NCI-H774 (cell line): ENCODE measurements at regions not wholly inside any gene's neighbourhood (a gene's known extent, or its start where the extent isn't known, plus 50 kb on each side); places are given as distances from the start of the nearest gene placed in this dataset.
"Not testable (repeated sequence)": the region's sequence is repeated elsewhere in the genome, so short reads cannot be mapped to it uniquely, and the experiment has no call there.

Experiments
- DNase-seq: peaks from one replicate; lab custom pipeline; 2025; lab: John Stamatoyannopoulos, UW

DNA sequence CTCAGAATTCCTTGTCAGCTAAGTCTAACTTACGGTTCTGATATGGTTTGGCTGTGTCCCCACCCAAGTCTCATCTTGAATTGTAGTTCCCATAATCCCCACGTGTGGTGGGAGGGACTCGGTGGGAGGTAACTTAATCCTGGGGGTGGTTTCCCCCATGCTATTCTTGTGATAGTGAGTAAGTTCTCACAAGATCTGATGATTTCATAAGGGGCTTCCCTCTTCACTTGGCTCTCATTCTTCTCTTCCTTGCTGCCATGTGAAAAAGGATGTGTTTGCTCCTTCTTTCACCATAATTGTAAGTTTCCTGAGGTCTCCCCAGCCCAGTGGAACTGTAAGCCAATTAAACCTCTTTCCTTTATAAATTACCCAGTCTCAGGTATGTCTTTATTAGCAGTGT is 163.0 kb downstream of the PMAIP1 start:
- not testable (repeated sequence) for DNase-seq

DNA sequence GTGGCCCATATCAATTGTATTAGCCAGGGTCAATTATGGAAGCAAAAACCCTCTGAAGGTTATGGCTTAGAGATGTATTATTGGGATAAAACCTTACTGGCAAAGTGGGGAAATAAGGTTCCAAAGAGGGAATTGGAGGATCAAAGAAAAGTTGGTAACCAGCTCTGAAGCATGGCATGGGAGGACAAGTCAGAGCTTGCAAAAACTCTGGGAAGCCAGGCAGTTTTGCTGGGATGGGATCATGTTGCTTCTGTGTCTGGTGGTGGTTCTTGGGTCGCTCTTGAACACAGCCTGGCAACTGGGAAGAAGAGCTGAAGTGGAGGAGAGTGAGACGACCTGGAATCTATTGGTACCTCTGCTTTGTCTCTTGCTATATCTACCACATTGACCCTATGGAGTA is 162.6 kb downstream of the PMAIP1 start:
- no peak for DNase-seq

DNA sequence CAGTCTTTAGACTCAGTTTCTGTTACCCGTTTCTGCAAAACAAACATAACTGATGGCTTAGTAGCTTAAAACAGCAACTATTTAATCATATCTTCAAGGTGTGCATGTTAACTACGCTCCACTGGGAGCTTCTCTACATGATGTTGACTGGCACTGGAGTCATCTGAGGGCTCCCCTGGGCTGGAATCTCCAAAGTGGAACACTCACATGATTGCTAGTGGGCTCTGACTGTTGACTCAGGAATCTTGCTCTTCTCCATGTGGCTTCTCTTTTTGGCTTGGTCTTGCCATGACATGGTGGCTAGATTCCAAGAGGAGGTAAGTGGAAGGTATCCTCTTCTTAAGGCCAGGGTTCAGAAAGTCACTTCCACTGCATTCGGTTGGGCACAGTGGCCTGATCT is 160.8 kb downstream of the PMAIP1 start:
- no peak for DNase-seq

DNA sequence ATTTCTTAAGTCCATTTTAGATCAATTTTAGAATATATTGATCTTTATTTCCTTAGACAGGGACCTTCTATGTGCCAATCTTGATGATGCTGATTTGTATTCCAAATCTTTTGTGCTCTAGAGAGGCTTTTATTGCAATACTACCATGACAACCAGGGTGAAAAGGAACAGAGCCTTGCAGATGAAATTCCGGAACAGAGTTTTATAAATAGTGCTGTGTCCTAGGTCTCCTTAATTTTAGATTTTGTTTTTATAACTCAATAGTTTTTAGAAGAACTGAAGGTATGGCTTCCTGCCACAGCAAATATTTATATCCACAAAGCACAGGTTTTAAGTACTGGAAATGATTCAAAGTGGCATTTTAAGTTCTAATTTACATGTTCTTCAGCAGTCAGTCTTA is 160.2 kb downstream of the PMAIP1 start:
- DNase-seq: no peak

DNA sequence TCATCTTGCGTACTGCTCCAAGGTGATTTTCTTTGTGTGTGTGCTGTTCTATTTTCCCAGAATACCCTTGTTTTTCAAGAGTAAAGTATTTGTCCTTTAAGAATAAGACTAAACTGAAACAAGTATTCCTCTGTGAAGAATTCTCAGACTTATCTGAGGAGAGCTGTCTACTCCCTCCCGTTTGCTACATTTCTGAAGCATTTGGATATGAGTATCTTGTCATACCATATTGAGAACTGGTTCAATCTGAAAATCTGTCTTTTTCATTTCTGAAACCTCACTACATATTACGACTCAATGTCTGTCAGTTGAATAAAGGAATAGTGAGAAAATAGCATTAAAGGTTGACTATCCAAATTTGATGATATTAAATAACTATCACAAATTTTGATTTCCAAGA is 159.4 kb downstream of the PMAIP1 start:
- DNase-seq: no peak

DNA sequence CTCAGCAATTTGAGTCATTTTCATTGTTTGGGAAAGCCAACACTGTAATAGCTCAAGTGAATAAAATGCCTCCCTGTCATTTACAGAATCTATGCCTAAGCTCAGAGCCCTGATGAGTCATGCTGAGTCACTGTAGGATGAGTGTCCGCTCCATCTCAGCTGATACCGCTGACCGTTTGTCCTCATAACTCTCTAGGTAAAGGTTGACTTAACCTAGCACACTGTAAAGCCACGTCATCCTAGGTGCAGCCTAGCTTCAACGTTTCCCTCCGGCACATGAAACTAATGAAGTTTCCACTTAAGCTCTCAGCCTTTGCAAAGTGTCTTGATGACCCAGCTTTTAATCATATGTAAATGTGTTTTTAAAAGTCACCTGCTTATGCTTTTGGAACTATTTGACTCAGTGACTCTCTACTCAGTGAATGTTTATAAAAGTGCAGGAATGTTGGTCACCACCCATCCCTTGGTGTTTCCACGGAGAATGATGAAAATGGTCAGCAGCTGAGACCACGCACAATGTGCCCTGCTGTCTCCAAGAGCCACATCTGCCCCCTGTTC is 154.0 kb downstream of the PMAIP1 start:
- DNase-seq: peak; percentile 74

DNA sequence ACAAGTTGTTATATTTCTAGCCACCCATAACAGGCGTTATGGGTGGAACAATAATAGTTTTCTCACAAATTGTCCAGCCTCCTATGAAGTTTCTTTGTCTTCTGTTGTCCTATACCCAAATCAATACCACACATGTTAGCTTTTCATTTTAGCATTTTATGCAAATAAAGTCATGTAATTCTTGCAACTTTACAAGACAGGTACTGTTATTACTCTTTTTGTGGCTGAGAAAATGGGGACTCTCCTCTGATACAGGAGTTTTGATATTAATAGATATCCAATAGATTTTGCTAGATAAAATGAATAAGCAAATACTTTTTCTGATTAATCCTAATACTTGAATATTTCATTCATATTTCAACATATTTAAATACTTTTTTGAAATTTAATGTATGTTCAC is 151.0 kb downstream of the PMAIP1 start:
- no peak for DNase-seq

DNA sequence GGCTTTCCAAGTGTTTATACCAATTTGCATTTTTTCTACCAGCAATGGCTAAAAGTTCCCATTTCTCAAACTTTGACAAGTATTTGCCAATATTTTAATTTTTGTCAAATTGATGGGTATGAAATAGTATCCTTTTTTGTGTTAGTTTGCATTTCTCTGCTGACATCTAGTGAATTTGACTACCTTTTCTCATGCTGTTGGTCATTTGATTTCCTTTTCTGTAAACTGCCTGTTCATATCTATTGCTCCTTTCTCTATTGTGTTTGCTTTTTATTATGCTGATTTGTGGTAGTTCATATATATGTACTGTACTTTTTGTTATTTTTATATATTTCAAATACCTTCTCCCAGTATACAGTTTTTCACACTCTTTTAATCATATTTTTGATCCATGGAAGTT is 149.4 kb downstream of the PMAIP1 start:
- DNase-seq: no peak

DNA sequence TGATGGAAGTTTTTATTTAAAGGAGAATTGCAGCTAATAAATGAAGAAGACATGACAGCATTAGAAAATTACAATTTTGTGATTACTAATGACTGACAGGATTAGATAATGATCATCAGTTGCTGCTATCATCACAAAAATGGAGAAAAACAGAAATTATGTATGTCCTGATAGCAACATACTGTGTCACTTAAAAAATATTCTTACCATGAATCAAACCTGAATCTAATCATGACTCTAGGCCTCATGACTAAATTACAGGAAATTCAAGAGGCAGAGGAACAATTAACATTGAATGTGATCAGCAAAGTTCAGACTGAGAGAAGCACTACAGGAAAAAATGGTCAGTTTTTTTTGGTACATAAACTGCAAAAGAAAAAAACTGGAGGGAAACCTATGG is 147.8 kb downstream of the PMAIP1 start:
- DNase-seq: no peak

DNA sequence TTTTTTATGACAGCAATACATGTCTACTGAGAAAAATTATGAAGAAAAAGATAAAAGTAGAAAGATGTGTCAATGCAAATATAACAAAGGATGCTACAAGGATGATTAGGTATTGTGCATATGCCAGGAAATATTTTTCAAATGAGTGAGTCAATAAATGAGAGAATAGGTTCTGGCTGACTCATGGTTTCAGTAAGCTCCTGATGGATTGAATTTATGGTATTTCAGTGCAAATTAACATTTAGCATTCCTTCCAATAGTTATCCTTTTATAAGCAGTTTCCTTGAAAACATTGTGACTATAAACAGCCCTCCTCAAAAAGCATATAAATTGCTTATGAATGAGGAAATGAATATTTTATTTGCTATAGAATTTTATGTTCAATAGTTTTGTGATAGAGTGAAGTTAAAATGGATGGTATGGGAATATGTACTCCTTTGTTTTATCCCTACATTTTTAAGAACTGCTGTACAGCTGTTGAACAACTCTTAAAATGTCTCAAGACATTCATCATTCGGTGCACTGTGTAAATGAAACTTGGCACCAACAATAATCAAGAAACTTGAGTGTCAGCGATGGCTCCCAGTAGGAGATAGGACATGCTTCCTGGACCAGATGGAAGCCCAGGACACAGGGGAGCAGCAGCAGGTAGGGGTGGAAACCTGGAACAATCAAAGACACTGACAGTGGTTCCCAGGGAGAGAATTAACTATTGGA is 144.7 kb downstream of the PMAIP1 start:
- no peak for DNase-seq

DNA sequence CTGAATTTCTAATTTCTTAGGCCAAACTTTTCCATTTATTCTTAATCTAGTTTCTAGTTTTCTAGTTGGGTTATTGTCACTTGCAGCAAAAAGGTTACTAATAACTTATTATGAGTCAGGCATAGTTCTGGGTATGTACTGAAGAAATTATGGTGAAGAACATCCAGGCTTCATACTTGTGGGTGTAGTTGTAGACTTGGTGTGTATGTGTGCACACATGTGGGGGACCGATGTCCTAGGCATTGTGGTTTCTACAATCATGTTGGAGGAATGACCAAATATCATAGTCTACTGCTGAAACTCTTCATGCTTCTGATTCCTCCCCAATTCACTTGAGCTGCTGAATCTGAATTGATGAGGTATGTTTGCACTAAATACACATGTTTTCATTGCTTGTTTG is 141.2 kb downstream of the PMAIP1 start:
- DNase-seq: no peak

DNA sequence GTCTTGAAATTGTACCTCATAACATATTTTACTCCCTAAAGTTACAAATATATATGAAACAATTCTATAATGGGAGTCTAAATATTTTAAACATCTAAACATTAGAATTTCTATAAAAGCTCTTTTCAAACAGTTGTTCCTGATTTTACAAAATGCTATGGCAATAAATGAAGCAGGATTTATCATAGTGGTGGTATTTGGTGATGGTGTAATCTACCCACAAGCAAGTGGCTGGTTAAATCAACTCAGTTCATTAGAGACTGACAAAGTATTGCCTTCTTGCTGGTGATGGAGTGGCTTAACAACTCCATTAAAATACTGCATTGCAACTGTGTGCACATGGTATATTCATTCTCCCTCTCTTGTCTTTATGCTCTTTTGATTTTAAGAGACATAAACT is 138.9 kb downstream of the PMAIP1 start:
- no peak for DNase-seq

DNA sequence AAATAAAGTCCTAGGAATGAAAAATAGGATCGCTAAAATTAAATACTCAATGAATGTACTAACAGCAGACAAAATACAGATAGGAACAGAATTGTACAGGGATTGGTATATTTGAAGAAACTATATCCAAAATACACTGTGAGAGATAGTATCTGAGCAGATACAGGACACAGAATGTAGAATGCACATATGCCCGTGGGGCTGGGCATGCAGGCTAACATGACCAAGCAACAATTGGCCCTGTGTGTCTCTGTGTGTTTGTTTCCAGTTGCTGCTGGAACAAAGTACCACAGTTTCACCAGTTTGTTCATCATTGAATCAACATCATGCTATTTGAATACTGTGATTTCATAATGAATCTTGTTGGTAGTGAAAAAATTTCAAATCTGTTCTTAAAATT is 127.6 kb downstream of the PMAIP1 start:
- DNase-seq: no peak

DNA sequence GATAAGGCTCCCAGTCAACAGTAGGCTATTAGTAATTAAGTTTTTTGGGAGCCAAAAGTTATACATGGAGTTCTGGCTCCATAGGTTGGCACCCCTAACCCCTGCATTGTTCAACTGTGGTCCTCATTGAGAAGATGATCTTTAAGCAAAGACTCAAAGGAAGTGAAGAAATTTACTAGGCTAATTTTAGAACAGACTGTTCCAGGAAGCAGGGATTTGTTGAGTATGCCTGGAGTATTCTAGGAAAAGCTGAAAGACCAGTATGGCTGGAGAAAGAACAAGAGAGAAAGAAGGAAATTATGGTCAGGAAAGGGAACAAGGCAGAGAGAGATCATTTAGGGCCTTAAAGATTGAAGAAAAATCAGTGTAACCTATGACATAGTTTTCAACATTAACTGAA is 125.1 kb downstream of the PMAIP1 start:
- DNase-seq: no peak

DNA sequence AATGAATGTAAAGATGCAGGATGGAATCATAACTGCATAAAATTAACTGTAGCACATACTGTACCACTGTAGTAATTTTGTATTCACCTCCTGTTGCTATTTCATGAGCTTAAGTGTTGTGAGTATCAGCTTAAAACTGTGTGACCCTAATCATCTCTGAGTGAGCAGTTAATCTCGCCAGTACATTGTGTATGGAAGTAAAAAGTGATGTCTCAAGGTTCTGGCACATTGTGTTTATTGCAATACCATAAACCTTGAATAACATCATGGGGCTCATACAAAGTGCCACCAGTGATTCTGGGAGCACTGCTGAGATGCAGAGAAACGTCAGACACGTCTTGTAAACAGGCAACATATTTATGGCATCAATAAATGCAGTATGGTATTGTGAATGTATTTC is 124.5 kb downstream of the PMAIP1 start:
- DNase-seq: no peak

DNA sequence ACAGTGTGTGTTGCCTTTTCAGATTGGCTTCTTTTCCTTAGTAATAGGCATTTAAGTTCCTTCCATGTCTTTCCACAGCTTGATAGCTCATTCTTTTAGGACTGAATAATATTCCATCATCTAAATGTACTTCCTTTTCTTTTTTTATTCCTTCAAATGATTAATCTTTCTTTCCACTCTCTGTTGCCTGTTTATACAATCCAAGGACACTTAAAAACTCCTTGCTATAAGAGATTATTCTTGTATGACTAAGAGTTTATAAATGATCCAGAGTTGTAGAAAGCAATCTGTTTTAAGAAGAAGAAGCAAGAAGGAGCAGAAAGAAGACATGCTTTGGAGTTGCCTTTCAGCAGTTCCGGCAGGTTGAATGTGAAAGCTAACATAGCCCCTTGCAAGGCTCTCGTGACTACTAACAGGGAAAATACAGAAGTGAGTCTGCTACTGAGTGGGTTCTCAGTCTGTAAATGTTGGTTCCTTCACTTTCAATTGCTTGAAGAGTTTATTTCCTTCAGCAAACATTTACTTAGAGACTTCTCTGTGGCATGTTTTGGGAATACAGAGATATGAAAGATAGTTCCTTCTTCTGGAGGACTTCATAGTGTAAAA is 123.0 kb downstream of the PMAIP1 start:
- no peak for DNase-seq

DNA sequence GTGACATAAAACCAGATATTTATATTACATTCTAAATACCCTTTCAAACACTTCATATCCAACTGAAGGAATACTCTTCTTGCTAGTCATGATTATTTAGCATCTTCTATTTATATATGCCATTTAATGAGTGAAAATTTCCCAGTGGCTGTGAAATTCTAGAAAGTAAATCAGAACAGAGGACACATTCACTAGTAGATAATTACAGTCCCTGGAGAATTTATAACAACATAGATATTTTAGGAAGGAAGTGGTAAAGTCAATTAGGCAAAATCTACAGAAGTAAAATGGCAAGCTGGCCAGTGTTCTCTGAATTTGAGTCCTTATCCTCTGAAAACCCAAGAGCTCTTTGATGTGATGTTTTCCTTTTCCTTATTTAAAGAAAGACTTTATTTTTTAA is 121.8 kb downstream of the PMAIP1 start:
- DNase-seq: no peak

DNA sequence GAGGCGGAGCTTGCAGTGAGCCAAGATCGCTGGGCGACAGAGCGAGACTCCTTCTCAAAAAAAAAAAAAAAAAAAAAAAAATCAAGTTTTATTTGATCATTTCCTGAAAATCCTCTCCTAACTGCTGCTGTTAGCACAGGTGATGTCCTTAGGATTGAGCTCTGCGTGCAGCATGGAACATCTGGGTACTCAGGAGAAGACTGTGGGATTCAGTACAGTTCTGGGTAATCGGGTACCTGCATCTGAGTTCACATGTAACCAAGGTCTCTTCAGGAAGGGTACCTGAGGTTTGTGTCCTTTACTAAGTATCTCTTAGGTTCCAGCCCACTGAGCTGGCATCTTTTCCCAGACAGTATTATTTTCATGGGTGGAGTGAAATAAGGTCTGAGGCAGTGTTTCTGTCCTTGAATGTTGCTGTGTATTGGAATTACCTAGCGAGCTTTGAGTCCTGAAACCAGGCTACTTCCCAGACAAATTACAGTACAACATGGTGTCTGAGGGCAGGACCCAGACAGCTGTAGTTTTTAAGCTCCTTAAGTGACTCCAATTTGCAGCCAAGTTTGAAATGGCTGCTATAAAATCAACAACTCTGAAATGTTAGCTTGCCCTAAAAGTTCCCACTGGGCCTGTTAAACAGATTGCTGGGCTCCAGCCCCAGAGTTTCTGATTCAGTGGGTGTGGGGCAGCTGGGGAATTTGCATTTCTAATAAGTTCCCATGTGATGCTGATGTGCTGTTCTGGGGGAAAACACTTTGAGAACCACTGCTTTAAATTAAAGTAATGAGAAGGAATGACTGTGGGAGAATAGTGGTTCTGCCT is 120.5 kb downstream of the PMAIP1 start:
- no peak for DNase-seq

DNA sequence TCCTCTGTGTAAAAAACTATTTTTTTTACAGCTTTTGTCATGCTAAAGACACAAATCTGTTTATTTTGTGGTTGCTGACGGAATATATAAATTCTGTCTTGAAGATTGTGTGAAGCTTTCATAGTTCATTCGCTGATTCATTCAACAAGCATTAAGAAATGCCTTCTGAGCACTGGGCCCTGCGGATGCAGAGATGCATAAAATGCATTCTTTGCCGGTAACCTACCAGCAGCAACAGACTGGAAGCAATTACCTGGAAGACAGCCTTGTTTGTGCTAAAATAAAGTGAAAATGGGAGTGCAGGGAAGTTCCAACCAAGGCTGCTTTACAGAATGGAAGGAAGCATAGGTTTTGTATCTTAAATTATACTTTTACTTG is 119.7 kb downstream of the PMAIP1 start:
- DNase-seq: no peak

DNA sequence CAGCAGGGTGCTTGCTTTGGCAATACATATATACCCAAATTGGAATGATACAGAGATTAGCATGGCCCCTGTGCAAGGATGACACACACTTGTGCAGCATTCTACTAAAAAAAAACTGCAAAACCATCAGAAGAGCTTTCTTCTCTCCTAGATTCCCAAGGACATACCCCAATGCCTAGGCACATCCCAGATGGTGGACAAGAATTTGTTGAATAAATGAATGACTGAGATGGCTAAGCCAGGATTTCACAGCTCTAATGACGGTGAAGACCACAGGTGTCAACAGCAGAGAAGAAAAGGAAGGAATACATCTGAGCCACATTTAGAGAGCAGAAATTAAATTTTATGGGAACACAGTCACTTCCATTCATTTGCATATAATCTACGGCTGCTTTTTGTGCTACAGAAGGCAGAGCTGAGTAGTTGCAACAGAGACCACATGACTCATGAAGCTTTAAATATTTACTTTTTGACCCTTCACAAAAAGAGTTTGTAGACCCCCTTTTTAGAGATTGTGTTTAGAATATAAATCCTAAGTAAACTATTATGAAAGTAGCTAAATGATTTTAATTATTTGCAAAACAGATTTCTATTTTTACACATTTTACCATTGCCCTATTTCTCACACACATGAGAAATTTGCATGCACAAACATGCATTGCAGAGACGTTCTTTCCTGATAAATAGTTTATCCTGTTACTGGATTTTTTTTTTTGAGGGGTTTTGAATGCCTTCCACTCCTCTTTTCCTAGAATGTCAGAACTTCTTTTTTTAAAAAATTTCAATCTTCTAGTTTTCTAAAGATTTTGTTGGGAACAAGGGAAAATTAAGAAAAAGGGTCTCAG is 119.0 kb downstream of the PMAIP1 start:
- DNase-seq: no peak

DNA sequence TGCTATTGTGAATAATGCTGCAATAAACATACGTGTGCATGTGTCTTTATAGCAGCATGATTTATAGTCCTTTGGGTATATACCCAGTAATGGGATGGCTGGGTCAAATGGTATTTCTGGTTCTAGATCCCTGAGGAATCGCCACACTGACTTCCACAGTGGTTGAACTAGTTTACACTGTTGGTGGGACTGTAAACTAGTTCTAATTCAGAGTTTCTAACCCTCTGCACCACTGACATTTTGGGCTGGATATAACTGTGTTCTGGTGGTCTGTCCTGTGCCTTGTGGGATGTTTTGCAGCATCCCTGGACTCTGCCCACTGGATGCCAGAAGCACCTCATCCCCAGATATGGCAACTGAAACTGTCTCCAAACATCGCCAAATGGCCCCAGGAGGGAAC is 118.3 kb downstream of the PMAIP1 start:
- peak; percentile 37 for DNase-seq

DNA sequence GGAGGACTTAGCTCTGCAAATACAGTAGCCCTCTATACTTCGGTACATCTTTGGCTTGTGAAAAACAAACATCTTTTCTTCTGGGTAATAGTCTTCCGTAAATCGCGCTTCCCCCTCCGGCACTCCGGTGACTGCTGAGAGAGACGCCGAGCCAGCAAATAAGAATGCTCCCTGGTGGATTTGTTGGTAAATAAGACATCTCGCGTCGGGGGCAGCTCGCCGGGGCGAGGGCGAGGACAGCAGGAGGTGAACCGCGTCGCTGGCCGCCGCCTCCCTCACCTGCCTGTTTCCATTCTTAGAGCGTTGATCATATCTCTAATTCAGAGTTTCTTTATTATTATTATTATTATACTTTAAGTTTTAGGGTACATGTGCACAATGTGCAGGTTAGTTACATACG is 117.6 kb downstream of the PMAIP1 start:
- DNase-seq: no peak
